Fibroblast of lung (primary cell): ENCODE measurements at regions not wholly inside any gene's neighbourhood (a gene's known extent, or its start where the extent isn't known, plus 50 kb on each side); places are given as distances from the start of the nearest gene placed in this dataset.

Experiments
- EZH2 ChIP-seq: IDR thresholded peaks from 2 replicates; pipeline ENCODE4 v1.5.1; 2012; ENCODE audit warnings: low read length, control low read depth, mild to moderate bottlenecking; ENCODE audit errors: missing control alignments
- TF ChIP-seq, protein P1 (sequence below), 2 donors: IDR thresholded peaks in 1 of 2; conservative IDR thresholded peaks in 1 of 2; 1 replicate in 1 of 2; 2 replicates in 1 of 2; pipeline ENCODE4 v1.5.1; 2011 to 2012; ENCODE audit warnings: low read length in 2 of 2, control low read depth in 1 of 2, inconsistent platforms in 1 of 2, low read depth in 1 of 2, mild to moderate bottlenecking in 1 of 2

DNA sequence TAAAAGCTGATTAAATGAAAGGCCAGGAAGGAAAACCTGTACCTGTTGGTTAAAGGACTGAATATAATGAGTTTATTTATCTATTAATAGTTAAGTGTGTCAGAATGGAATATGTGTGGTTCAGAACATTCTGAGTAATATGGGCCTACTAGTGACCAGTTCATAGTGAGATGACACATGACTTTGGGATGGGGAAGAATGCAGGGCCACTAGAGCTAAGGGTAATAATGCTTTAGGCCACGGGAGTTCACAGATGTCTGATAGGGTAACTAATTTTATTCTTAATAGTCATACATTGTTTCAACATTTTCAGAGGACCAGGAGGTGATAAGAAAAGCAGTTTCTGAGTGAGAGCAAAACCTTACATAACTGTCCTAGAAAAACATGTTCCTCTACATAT is 247.8 kb upstream of the OR4E1 start:
- TF ChIP-seq, protein P1, sequence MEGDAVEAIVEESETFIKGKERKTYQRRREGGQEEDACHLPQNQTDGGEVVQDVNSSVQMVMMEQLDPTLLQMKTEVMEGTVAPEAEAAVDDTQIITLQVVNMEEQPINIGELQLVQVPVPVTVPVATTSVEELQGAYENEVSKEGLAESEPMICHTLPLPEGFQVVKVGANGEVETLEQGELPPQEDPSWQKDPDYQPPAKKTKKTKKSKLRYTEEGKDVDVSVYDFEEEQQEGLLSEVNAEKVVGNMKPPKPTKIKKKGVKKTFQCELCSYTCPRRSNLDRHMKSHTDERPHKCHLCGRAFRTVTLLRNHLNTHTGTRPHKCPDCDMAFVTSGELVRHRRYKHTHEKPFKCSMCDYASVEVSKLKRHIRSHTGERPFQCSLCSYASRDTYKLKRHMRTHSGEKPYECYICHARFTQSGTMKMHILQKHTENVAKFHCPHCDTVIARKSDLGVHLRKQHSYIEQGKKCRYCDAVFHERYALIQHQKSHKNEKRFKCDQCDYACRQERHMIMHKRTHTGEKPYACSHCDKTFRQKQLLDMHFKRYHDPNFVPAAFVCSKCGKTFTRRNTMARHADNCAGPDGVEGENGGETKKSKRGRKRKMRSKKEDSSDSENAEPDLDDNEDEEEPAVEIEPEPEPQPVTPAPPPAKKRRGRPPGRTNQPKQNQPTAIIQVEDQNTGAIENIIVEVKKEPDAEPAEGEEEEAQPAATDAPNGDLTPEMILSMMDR (conservative IDR thresholded peaks at IDR 0.05 in 1 of 2, IDR thresholded peaks at IDR 0.05 in 1 of 2; ENCODE audit: low read depth in 1 of 2, low read length in 2 of 2): no peak
- TF ChIP-seq EZH2: no peak
